Endothelial cell of umbilical vein (primary cell): ENCODE measurements at regions not wholly inside any gene's neighbourhood (a gene's known extent, or its start where the extent isn't known, plus 50 kb on each side); places are given as distances from the start of the nearest gene placed in this dataset.

Experiments
- BruUV-seq: library from RNA; stranded (reverse); fragments of 400-500 nt; replicated peaks from 2 replicates; lab custom pipeline; 2021; lab: Mats Ljungman, UMichigan
- CTCF ChIA-PET: fragments of 300-600, 350-600 bp; sonication (Branson Sonifier 250); formaldehyde crosslinking; loops from one replicate; lab custom pipeline; 2021; ENCODE audit warnings: antibody characterized with exemption, inconsistent platforms; lab: Charles Lee
- POLR2A ChIA-PET: fragments of 300-600, 350-600 bp; sonication (Branson Sonifier 250); formaldehyde crosslinking; loops from one replicate; lab custom pipeline; 2021; ENCODE audit warnings: antibody characterized with exemption, inconsistent platforms; lab: Charles Lee
- DNase-seq: peaks from one replicate; pipeline ENCODE4 v3.0.0-alpha.2; 2011; ENCODE audit warnings: low read depth, low spot score
- FAIRE-seq: peaks from 2 replicates; lab custom pipeline; 2011; peaks lifted over from hg19 to GRCh38; lab: Jason Lieb, UNC
- H2AFZ ChIP-seq: 2 replicates; pipeline ENCODE4 v1.6.0; 2012; ENCODE audit warnings: low read depth, low read length, control low read depth, inconsistent platforms
- H3K27ac ChIP-seq: 2 replicates; pipeline ENCODE4 v1.5.1; 2011; ENCODE audit warnings: low read depth, mild to moderate bottlenecking, control low read depth, low read length, moderate library complexity; ENCODE audit not compliant: insufficient read depth
- H3K27me3 ChIP-seq, 2 experiments: 2 replicates each; pipeline versions ENCODE4 v1.6.0 to v1.6.1; 2011; ENCODE audit warnings: low read length in 2 of 2, mixed read lengths in 1 of 2; ENCODE audit not compliant: control insufficient read depth in 2 of 2, insufficient read depth in 2 of 2
- H3K36me3 ChIP-seq, 2 experiments: 2 replicates in 1 of 2; 3 replicates in 1 of 2; pipeline ENCODE4 v1.5.1; 2011; ENCODE audit warnings: low read length in 2 of 2, mild to moderate bottlenecking in 1 of 2, moderate library complexity in 1 of 2; ENCODE audit not compliant: control insufficient read depth in 2 of 2, insufficient read depth in 2 of 2; ENCODE audit errors: extremely low read depth in 1 of 2
- H3K4me1 ChIP-seq: 3 replicates; pipeline ENCODE4 v1.5.1; 2011; ENCODE audit warnings: mild to moderate bottlenecking, low read length; ENCODE audit not compliant: control insufficient read depth, insufficient read depth; ENCODE audit errors: extremely low read depth
- H3K4me2 ChIP-seq: 2 replicates; pipeline ENCODE4 v1.6.1; 2011; ENCODE audit warnings: low read length, control low read depth, mixed read lengths; ENCODE audit not compliant: insufficient read depth
- H3K4me3 ChIP-seq, 3 experiments: fragments of 200-600 bp in 1 of 3; sonication (generic), shearing (Covaris generic) in 1 of 3; replicated peaks in 1 of 3; 2 replicates each; pipeline ENCODE4 v1.5.1; 2011 to 2016; ENCODE audit warnings: control low read depth in 3 of 3, low read length in 3 of 3, mild to moderate bottlenecking in 2 of 3, inconsistent platforms in 1 of 3, low read depth in 1 of 3, moderate library complexity in 1 of 3; ENCODE audit not compliant: insufficient read depth in 1 of 3
- H3K79me2 ChIP-seq: 2 replicates; pipeline ENCODE4 v1.6.0; 2012; ENCODE audit warnings: low read length, inconsistent platforms; ENCODE audit not compliant: control insufficient read depth, insufficient read depth
- H3K9ac ChIP-seq: replicated peaks from 2 replicates; pipeline ENCODE3; 2011; ENCODE audit warnings: low read length, control low read depth; ENCODE audit not compliant: insufficient read depth; ENCODE audit errors: extremely low read depth
- H3K9me1 ChIP-seq: replicated peaks from 3 replicates; pipeline ENCODE4 v1.6.0; 2011; ENCODE audit warnings: mild to moderate bottlenecking, low read length; ENCODE audit not compliant: control insufficient read depth, insufficient read depth; ENCODE audit errors: extremely low read depth
- H3K9me3 ChIP-seq: replicated peaks from 2 replicates; pipeline ENCODE4 v1.5.1; 2012; ENCODE audit warnings: low read length, inconsistent platforms; ENCODE audit not compliant: control insufficient read depth, insufficient read depth
- H4K20me1 ChIP-seq: replicated peaks from 2 replicates; pipeline ENCODE3; 2011; ENCODE audit warnings: mild to moderate bottlenecking, low read length; ENCODE audit not compliant: control insufficient read depth, insufficient read depth; ENCODE audit errors: extremely low read depth
- CTCF ChIP-seq, 2 donors: IDR thresholded peaks; 1 replicate in 1 of 2; 2 replicates in 1 of 2; pipeline ENCODE4 v1.5.1; 2011; ENCODE audit warnings: low read length in 2 of 2, mild to moderate bottlenecking in 2 of 2, moderate library complexity in 2 of 2, control low read depth in 1 of 2, inconsistent platforms in 1 of 2, low read depth in 1 of 2; ENCODE audit not compliant: insufficient read depth in 1 of 2; ENCODE audit errors: extremely low read depth in 1 of 2
- EZH2 ChIP-seq: IDR thresholded peaks from 2 replicates; pipeline ENCODE4 v1.6.1; 2012; ENCODE audit warnings: borderline replicate concordance, low read depth, mild to moderate bottlenecking, moderate library complexity, low read length, inconsistent platforms; ENCODE audit not compliant: severe bottlenecking
- FOS ChIP-seq: IDR thresholded peaks from 2 replicates; pipeline ENCODE4 v1.6.1; 2011; ENCODE audit warnings: mild to moderate bottlenecking, low read length, moderate library complexity, borderline replicate concordance; ENCODE audit not compliant: insufficient read depth
- GATA2 ChIP-seq: IDR thresholded peaks from 2 replicates; pipeline ENCODE4 v1.7.0; 2011; ENCODE audit warnings: low read depth, mild to moderate bottlenecking, moderate library complexity, mixed read lengths, low read length; ENCODE audit not compliant: insufficient read length, insufficient read depth
- MAX ChIP-seq: IDR thresholded peaks from 2 replicates; pipeline ENCODE4 v1.6.1; 2011; ENCODE audit not compliant: insufficient read depth, insufficient read length
- MYC ChIP-seq: IDR thresholded peaks from one replicate; pipeline ENCODE4 v1.6.1; 2011; ENCODE audit warnings: mild to moderate bottlenecking, low read depth, low read length
- POLR2A ChIP-seq: IDR thresholded peaks from 2 replicates; pipeline ENCODE4 v1.6.1; 2012; ENCODE audit warnings: low read depth, mild to moderate bottlenecking, control low read depth, low read length
- dilution Hi-C: fragments of 300-500 bp; cut with MboI; formaldehyde crosslinking; loops from one replicate; pipeline ENCODE4 v1.15.0; 2019; ENCODE audit warnings: low sequenced_read_pairs; ENCODE audit not compliant: extremely low pct_ligation_motif_present
- intact Hi-C: fragments of 100-400 bp; cut with micrococcal nuclease; formaldehyde crosslinking; loops from one replicate; pipeline ENCODE4 v1.10.0; 2022

DNA sequence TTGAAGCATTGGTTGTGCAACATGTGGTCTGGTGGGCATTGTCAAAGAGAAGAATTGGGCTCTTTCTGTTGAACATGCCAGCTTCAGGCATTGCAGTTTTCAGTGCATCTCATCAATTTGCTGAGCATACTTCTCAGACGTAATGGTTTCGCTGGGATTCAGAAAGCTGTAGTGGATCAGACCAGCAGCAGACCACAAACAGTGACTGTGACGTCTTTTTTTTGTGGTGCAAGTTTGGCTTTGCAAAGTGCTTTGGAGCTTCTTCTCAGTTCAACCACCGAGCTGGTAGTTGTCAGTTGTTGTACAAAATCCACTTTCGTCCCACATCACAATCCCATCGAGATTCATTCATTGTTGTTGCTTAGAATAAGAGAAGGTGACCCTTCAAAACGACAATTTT, 84.5 kb downstream of the NPAP1 start:
- Histone ChIP-seq H3K9me3 (no peaks in the 10 kb centered on the region), H2AFZ (no peak overlapping the region), H3K79me2 (no peaks in the 10 kb centered on the region), H3K27ac (no peak overlapping the region), H3K4me3 (no peak overlapping the region), H3K9me1 (no peaks in the 10 kb centered on the region), H4K20me1 (no peaks in the 10 kb centered on the region), H3K4me2 (no peak overlapping the region), H3K4me1 (no peaks in the 10 kb centered on the region), H3K27me3 (no peaks in the 10 kb centered on the region), H3K36me3 (no peaks in the 10 kb centered on the region), H3K9ac (no peak overlapping the region)
- CTCF ChIA-PET, result no interaction called here
- dilution Hi-C loops, result no loop called here
- FAIRE-seq (no peak), DNase-seq (no peak)
- POLR2A ChIA-PET, result no interaction called here
- no TSS peak for BruUV-seq
- intact Hi-C loops, result no loop called here
- TF ChIP-seq CTCF (IDR thresholded peaks at IDR 0.05; ENCODE audit: extremely low read depth in 1 of 2, insufficient read depth in 1 of 2, low read depth in 1 of 2, low read length in 2 of 2), result no peak
- no peak for TF ChIP-seq MAX
- TF ChIP-seq MYC, result no peak
- no peak for TF ChIP-seq EZH2

DNA sequence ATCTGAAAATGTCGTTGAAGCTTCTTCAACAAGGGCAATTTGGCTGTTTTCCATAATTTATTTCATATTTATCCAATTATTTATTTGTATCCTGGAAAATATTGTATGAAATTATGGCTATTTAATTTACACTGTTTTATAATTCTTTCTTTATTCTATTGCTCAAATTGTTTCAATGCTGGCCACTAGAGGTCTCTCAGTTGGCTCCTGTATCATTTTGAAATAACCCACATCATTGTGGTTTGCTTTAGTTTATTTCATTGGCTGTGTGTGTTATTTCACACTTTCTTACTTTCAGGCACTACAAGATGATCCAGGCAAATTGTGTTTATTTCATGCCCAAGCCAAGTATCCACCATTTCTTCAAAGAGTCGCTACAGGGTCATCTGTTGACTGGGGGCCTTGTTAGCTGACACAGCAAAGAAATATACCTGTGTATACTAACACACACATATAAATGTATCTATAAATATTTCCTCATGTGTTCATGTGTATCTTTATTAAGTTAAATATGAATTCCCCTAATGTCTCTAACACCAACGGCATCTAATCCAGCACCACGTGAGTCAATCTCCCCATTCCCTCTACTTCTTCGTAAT, 86.2 kb downstream of the NPAP1 start:
- CTCF ChIA-PET, result no interaction called here
- no peak overlapping the region for H3K27ac ChIP-seq
- no peaks in the 10 kb centered on the region for H3K36me3 ChIP-seq
- no peaks in the 10 kb centered on the region for H3K27me3 ChIP-seq
- DNase-seq (peak; percentile 9), FAIRE-seq (peak; percentile 28)
- H3K9ac ChIP-seq, result no peak overlapping the region
- H3K4me1 ChIP-seq, result no peaks in the 10 kb centered on the region
- no peak overlapping the region for H3K4me3 ChIP-seq
- no peaks in the 10 kb centered on the region for H3K9me3 ChIP-seq
- dilution Hi-C loops, result no loop called here
- no peaks in the 10 kb centered on the region for H3K9me1 ChIP-seq
- no peak overlapping the region for H2AFZ ChIP-seq
- TF ChIP-seq MYC (no peak), FOS (no peak), EZH2 (no peak), POLR2A (no peak), CTCF (IDR thresholded peaks at IDR 0.05; ENCODE audit: extremely low read depth in 1 of 2, insufficient read depth in 1 of 2, low read depth in 1 of 2, low read length in 2 of 2) (peak in 1 of 2 donors; percentile 29), MAX (no peak), GATA2 (no peak)
- no TSS peak for BruUV-seq
- POLR2A ChIA-PET, result no interaction called here
- no peaks in the 10 kb centered on the region for H4K20me1 ChIP-seq
- intact Hi-C loops, result loop anchor here (1.0 kb wide), 1 partner anchor 85 kb away; no protein-coding TSS in a partner anchor
- H3K79me2 ChIP-seq, result no peaks in the 10 kb centered on the region
- H3K4me2 ChIP-seq, result no peak overlapping the region
